HEK293T (cell line): ENCODE measurements at regions not wholly inside any gene's neighbourhood (a gene's known extent, or its start where the extent isn't known, plus 50 kb on each side); places are given as distances from the start of the nearest gene placed in this dataset.
"Not testable (repeated sequence)": the region's sequence is repeated elsewhere in the genome, so short reads cannot be mapped to it uniquely, and the experiment has no call there.

Source experiments
- CTCF ChIA-PET: fragments of 350-600 bp; formaldehyde crosslinking; extraction: SDS; loops from one replicate; lab custom pipeline; 2021; ENCODE audit warnings: antibody characterized with exemption, inconsistent platforms; lab: Yijun Ruan, JAX
- POLR2A ChIA-PET: fragments of 350-600 bp; formaldehyde crosslinking; extraction: SDS; loops from one replicate; lab custom pipeline; 2020; ENCODE audit warnings: antibody characterized with exemption, inconsistent platforms; lab: Yijun Ruan, JAX
- DNase-seq: peaks from one replicate; pipeline ENCODE4 v3.0.0; 2012; ENCODE audit warnings: mixed read lengths; ENCODE audit errors: extremely low spot score
- ARNT ChIP-seq: fragments of 450-650 bp; IDR thresholded peaks from 2 replicates; pipeline ENCODE4 v1.6.1; 2017; ENCODE audit warnings: mild to moderate bottlenecking
- BHLHE40 ChIP-seq: fragments of 450-650 bp; IDR thresholded peaks from 2 replicates; pipeline ENCODE4 v1.6.1; 2016; ENCODE audit warnings: mild to moderate bottlenecking, moderate library complexity, borderline replicate concordance
- CTBP1 ChIP-seq: fragments of 450-650 bp; IDR thresholded peaks from 2 replicates; pipeline ENCODE4 v1.6.1; 2016; ENCODE audit warnings: borderline replicate concordance
- ELF4 ChIP-seq: fragments of 450-650 bp; IDR thresholded peaks from 2 replicates; pipeline ENCODE4 v1.6.1; 2017; ENCODE audit warnings: antibody characterized with exemption
- FOXA1 ChIP-seq: fragments of 450-650 bp; IDR thresholded peaks from 2 replicates; pipeline ENCODE4 v1.6.1; 2016; ENCODE audit warnings: mild to moderate bottlenecking
- FOXK2 ChIP-seq: fragments of 450-650 bp; IDR thresholded peaks from 2 replicates; pipeline ENCODE4 v1.6.1; 2016; ENCODE audit warnings: mild to moderate bottlenecking
- FOXM1 ChIP-seq: fragments of 450-650 bp; IDR thresholded peaks from 2 replicates; pipeline ENCODE4 v1.6.1; 2017; ENCODE audit warnings: mild to moderate bottlenecking, borderline replicate concordance
- HDGF ChIP-seq: fragments of 450-650 bp; IDR thresholded peaks from 2 replicates; pipeline ENCODE4 v1.6.1; 2017; ENCODE audit warnings: antibody characterized with exemption, borderline replicate concordance
- L3MBTL2 ChIP-seq: fragments of 450-650 bp; conservative IDR thresholded peaks from 2 replicates; pipeline ENCODE4 v1.6.1; 2016; ENCODE audit warnings: mild to moderate bottlenecking
- LEF1 ChIP-seq: fragments of 450-650 bp; IDR thresholded peaks from 2 replicates; pipeline ENCODE4 v1.6.1; 2017; ENCODE audit warnings: mild to moderate bottlenecking, borderline replicate concordance
- NFRKB ChIP-seq: fragments of 450-650 bp; IDR thresholded peaks from 2 replicates; pipeline ENCODE4 v1.6.1; 2016; ENCODE audit warnings: mild to moderate bottlenecking, moderate library complexity
- PKNOX1 ChIP-seq: fragments of 450-650 bp; IDR thresholded peaks from 2 replicates; pipeline ENCODE4 v1.6.1; 2016
- SP1 ChIP-seq: fragments of 450-650 bp; IDR thresholded peaks from 2 replicates; pipeline ENCODE4 v1.6.1; 2017
- SUZ12 ChIP-seq: fragments of 450-650 bp; IDR thresholded peaks from 2 replicates; pipeline ENCODE4 v1.6.1; 2016; ENCODE audit warnings: mild to moderate bottlenecking
- TARDBP ChIP-seq: fragments of 450-650 bp; IDR thresholded peaks from 2 replicates; pipeline ENCODE4 v1.6.1; 2016
- ZNF384 ChIP-seq: fragments of 450-650 bp; IDR thresholded peaks from 2 replicates; pipeline ENCODE4 v1.6.1; 2016

- CTCF ChIA-PET: no interaction called here
- TF ChIP-seq PKNOX1 (no peak), SP1 (no peak), TARDBP (no peak), FOXA1 (no peak), SUZ12 (no peak), LEF1 (no peak), FOXM1 (no peak), ELF4 (no peak), HDGF (no peak), ARNT (no peak), FOXK2 (no peak), L3MBTL2 (no peak), CTBP1 (no peak), NFRKB (no peak), BHLHE40 (no peak), ZNF384 (no peak)
- POLR2A ChIA-PET: no interaction called here
- no peak for DNase-seq
Measured at GRCh38 chr16:63890081-63890480, 1231.8 kb downstream of the CDH11 start.

GRCh38 chr16:63883091-63883490 is 1238.8 kb downstream of the CDH11 start:
- TF ChIP-seq HDGF: no peak
- no peak for TF ChIP-seq TARDBP
- TF ChIP-seq LEF1: no peak
- no peak for TF ChIP-seq NFRKB
- TF ChIP-seq FOXM1: no peak
- no peak for TF ChIP-seq FOXK2
- no peak for TF ChIP-seq PKNOX1
- no peak for TF ChIP-seq L3MBTL2
- TF ChIP-seq CTBP1: no peak
- TF ChIP-seq SP1: no peak
- no peak for TF ChIP-seq BHLHE40
- no peak for TF ChIP-seq FOXA1
- no peak for TF ChIP-seq SUZ12
- no peak for TF ChIP-seq ELF4
- ChIA-PET CTCF (no interaction called here), POLR2A (no interaction called here)
- no peak for DNase-seq

- CTCF ChIA-PET: no interaction called here
- DNase-seq: no peak
- POLR2A ChIA-PET: no interaction called here
- TF ChIP-seq HDGF (no peak), L3MBTL2 (no peak), ELF4 (no peak), BHLHE40 (no peak), ARNT (no peak), FOXK2 (no peak), CTBP1 (no peak), FOXM1 (no peak)
Measured at GRCh38 chr16:63882576-63882975, 1239.3 kb downstream of the CDH11 start.

- POLR2A ChIA-PET: no interaction called here
Measured at GRCh38 chr16:63880948-63881347, 1240.9 kb downstream of the CDH11 start.

GRCh38 chr16:63877401-63877800 is 1244.5 kb downstream of the CDH11 start:
- ChIA-PET POLR2A (no interaction called here), CTCF (no interaction called here)
- no peak for DNase-seq
- no peak for TF ChIP-seq LEF1
- TF ChIP-seq ZNF384: no peak
- TF ChIP-seq BHLHE40: no peak
- no peak for TF ChIP-seq NFRKB
- TF ChIP-seq SP1: no peak
- TF ChIP-seq FOXK2: no peak
- no peak for TF ChIP-seq TARDBP
- TF ChIP-seq HDGF: no peak
- no peak for TF ChIP-seq PKNOX1

More at GRCh38 chr16:63880948-63881347, 1240.9 kb downstream of the CDH11 start:
- DNase-seq: no peak
- CTCF ChIA-PET: no interaction called here
- TF ChIP-seq HDGF: no peak
- TF ChIP-seq L3MBTL2: no peak
- no peak for TF ChIP-seq FOXM1
- no peak for TF ChIP-seq LEF1
- TF ChIP-seq FOXA1: no peak
- no peak for TF ChIP-seq SUZ12
- no peak for TF ChIP-seq CTBP1
- TF ChIP-seq FOXK2: no peak
- no peak for TF ChIP-seq NFRKB
- no peak for TF ChIP-seq PKNOX1

- ChIA-PET CTCF (no interaction called here), POLR2A (no interaction called here)
- DNase-seq: no peak
- TF ChIP-seq CTBP1: no peak
- no peak for TF ChIP-seq ZNF384
- no peak for TF ChIP-seq ARNT
- TF ChIP-seq SUZ12: no peak
- TF ChIP-seq ELF4: no peak
- no peak for TF ChIP-seq FOXK2
- no peak for TF ChIP-seq FOXA1
- TF ChIP-seq NFRKB: no peak
- no peak for TF ChIP-seq TARDBP
- no peak for TF ChIP-seq FOXM1
- TF ChIP-seq HDGF: no peak
- no peak for TF ChIP-seq LEF1
- TF ChIP-seq SP1: no peak
- no peak for TF ChIP-seq L3MBTL2
- TF ChIP-seq BHLHE40: no peak
- no peak for TF ChIP-seq PKNOX1
Measured at GRCh38 chr16:63876103-63876502, 1245.8 kb downstream of the CDH11 start.

- DNase-seq, CTCF ChIA-PET, POLR2A ChIA-PET: not testable (repeated sequence)
Measured at GRCh38 chr16:63860700-63861099, 1261.2 kb downstream of the CDH11 start.
